ENCODE measurements at regions not wholly inside any gene's neighbourhood (a gene's known extent, or its start where the extent isn't known, plus 50 kb on each side); places are given as distances from the start of the nearest gene placed in this dataset.

DNA sequence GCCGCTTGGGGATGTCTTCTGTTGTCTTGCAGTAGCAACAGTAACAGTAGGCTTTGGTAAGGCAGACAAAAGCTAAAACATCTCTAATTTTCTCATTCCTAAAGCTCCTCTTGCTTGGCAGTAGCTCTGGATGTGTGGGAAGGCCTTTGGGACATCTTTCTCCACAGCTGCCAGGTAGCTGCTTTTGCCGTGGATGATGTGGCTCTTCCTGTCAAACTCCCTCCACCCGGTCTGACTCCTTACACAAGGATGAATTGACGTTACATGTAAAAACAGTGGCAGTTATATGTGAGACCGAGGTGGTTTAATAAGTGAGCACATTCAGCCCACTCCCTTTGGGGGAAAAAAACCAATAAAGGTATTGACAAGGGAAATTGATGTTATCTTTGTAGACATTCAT, 309.1 kb downstream of the TUSC7 start (continued):
- TF ChIP-seq, protein P1, sequence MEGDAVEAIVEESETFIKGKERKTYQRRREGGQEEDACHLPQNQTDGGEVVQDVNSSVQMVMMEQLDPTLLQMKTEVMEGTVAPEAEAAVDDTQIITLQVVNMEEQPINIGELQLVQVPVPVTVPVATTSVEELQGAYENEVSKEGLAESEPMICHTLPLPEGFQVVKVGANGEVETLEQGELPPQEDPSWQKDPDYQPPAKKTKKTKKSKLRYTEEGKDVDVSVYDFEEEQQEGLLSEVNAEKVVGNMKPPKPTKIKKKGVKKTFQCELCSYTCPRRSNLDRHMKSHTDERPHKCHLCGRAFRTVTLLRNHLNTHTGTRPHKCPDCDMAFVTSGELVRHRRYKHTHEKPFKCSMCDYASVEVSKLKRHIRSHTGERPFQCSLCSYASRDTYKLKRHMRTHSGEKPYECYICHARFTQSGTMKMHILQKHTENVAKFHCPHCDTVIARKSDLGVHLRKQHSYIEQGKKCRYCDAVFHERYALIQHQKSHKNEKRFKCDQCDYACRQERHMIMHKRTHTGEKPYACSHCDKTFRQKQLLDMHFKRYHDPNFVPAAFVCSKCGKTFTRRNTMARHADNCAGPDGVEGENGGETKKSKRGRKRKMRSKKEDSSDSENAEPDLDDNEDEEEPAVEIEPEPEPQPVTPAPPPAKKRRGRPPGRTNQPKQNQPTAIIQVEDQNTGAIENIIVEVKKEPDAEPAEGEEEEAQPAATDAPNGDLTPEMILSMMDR (IDR thresholded peaks at IDR 0.05), result no peak
- no peak for TF ChIP-seq NFIC (IDR thresholded peaks at IDR 0.05; ENCODE audit: borderline replicate concordance)
- TF ChIP-seq, protein P2, sequence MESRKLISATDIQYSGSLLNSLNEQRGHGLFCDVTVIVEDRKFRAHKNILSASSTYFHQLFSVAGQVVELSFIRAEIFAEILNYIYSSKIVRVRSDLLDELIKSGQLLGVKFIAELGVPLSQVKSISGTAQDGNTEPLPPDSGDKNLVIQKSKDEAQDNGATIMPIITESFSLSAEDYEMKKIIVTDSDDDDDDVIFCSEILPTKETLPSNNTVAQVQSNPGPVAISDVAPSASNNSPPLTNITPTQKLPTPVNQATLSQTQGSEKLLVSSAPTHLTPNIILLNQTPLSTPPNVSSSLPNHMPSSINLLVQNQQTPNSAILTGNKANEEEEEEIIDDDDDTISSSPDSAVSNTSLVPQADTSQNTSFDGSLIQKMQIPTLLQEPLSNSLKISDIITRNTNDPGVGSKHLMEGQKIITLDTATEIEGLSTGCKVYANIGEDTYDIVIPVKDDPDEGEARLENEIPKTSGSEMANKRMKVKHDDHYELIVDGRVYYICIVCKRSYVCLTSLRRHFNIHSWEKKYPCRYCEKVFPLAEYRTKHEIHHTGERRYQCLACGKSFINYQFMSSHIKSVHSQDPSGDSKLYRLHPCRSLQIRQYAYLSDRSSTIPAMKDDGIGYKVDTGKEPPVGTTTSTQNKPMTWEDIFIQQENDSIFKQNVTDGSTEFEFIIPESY (IDR thresholded peaks at IDR 0.05; ENCODE audit: borderline replicate concordance, low read depth), result no peak
- no peak for TF ChIP-seq GABPA (IDR thresholded peaks at IDR 0.05; ENCODE audit: low read depth)
- no peak for TF ChIP-seq TCF12 (IDR thresholded peaks at IDR 0.05)
- TF ChIP-seq MEF2A (IDR thresholded peaks at IDR 0.05; ENCODE audit: borderline replicate concordance, low read depth), result no peak

DNA sequence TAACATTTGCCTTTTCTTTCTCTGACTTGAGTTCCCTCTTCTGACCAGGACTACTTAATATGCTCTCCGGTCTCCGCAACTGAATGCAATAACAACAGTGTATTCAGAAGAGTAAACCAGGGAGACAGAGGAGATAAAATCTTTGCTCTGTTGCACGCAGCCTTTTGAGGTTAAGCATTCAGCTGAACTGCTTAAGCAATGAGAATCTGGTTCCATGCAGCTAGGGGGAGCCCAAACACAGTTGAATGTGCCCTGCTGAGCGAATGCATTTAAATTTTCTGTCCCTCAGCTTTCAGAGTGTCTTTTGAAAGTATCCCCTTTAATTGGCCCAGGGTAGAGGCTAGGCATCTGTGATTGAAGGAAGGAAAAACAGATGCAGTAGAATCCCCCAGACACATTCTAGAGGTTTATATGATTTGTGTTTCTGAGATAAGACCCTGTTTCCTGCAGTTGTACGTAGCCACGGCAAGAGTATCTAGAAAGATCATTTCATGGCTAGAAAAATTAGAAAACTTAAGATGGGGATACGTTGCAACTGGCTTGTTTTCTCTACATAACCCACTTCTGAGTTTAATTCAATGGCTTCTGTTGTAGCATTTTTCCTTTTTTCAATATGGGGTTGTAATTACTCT, 309.6 kb downstream of the TUSC7 start:
- Histone ChIP-seq H3K79me2 (ENCODE audit: insufficient read depth) (no peaks in the 10 kb centered on the region), H2AFZ (ENCODE audit: low read depth) (peak overlapping the region; percentile 74; the same call in 1 of the 2 replicates), H3K9ac (no peak overlapping the region), H3K4me1 (ENCODE audit: control insufficient read depth in 1 of 2, insufficient read depth in 2 of 2, low read depth in 1 of 2, low read length in 1 of 2) (peaks cover 0 to 27% of the 10 kb centered on the region in 2 experiments; a peak in 2 of 4 replicates), H3K36me3 (replicated peaks in 1 of 2; ENCODE audit: control insufficient read depth in 1 of 2, insufficient read depth in 2 of 2, low read length in 1 of 2) (no peaks in the 10 kb centered on the region), H3F3A (replicated peaks; ENCODE audit: insufficient read depth) (no peaks in the 10 kb centered on the region), H3K9me2 (no peaks in the 10 kb centered on the region), H3K4me3 (ENCODE audit: low read depth in 2 of 2, low read length in 1 of 2) (peak overlapping the region in 1 of 2 experiments; percentile 51; a peak in 2 of 4 replicates), H3K27ac (ENCODE audit: low read depth in 2 of 2, low read length in 1 of 2) (peak overlapping the region in 1 of 2 experiments; percentile 86; a peak in 2 of 4 replicates), H3K27me3 (ENCODE audit: insufficient read depth) (no peaks in the 10 kb centered on the region), H3K9me3 (no peaks in the 10 kb centered on the region), H4K20me1 (ENCODE audit: insufficient read depth) (no peaks in the 10 kb centered on the region), H3K4me2 (peak overlapping the region; percentile 53; the same call in 1 of the 2 replicates)
- WGBS (ENCODE audit: low lambda C conversion rate), result 26% methylated on average over 7 of the region's 7 CpGs
- ChIA-PET POLR2A (interaction anchor here (0.8 kb wide), 1 partner anchor 108 kb away, joined by 3 read pairs; no protein-coding TSS in a partner anchor), CTCF (interaction anchor here (0.7 to 2.8 kb wide), 36 partner anchors 10 to 1799 kb away, joined by 3 to 15 read pairs (median 4); no protein-coding TSS in a partner anchor)
- peak; percentile 60 for DNase-seq
- no peak for TF ChIP-seq POLR2AphosphoS5 (IDR thresholded peaks at IDR 0.05; ENCODE audit: low read depth, low read length)
- peak; percentile 21; the same call in 1 of the 2 replicates for TF ChIP-seq TCF12 (IDR thresholded peaks at IDR 0.05)
- TF ChIP-seq NFIC (IDR thresholded peaks at IDR 0.05; ENCODE audit: borderline replicate concordance), result no peak
- TF ChIP-seq RXRA (IDR thresholded peaks at IDR 0.05; ENCODE audit: borderline replicate concordance, low read depth), result no peak
- TF ChIP-seq FOXJ3 (CRISPR knock-in tag; IDR thresholded peaks at IDR 0.05), result no peak
- no peak for TF ChIP-seq MEF2A (IDR thresholded peaks at IDR 0.05; ENCODE audit: borderline replicate concordance, low read depth)
- TF ChIP-seq SIN3A (IDR thresholded peaks at IDR 0.05; ENCODE audit: borderline replicate concordance, low read depth, low read length), result peak; percentile 28; the same call in 1 of the 2 replicates
- no peak for TF ChIP-seq TEAD4 (IDR thresholded peaks at IDR 0.05; ENCODE audit: borderline replicate concordance, insufficient read depth)
- peak; percentile 98 for TF ChIP-seq RAD21 (IDR thresholded peaks at IDR 0.05; ENCODE audit: low read length)
- TF ChIP-seq, protein P3, sequence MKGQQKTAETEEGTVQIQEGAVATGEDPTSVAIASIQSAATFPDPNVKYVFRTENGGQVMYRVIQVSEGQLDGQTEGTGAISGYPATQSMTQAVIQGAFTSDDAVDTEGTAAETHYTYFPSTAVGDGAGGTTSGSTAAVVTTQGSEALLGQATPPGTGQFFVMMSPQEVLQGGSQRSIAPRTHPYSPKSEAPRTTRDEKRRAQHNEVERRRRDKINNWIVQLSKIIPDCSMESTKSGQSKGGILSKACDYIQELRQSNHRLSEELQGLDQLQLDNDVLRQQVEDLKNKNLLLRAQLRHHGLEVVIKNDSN (IDR thresholded peaks at IDR 0.05; ENCODE audit: borderline replicate concordance, low read depth), result no peak
- TF ChIP-seq JUND (IDR thresholded peaks at IDR 0.05), result no peak
- TF ChIP-seq EP300 (IDR thresholded peaks at IDR 0.05; ENCODE audit: borderline replicate concordance in 1 of 2, low read depth in 1 of 2, low read length in 1 of 2), result 0 out of 4 replicates have a peak, but pooled peaks of 1 of the 2 experiments have one; percentile 28
- no peak for TF ChIP-seq YY1 (IDR thresholded peaks at IDR 0.05; ENCODE audit: low read depth)
- TF ChIP-seq GABPA (IDR thresholded peaks at IDR 0.05; ENCODE audit: low read depth), result no peak
- peak; percentile 45 for TF ChIP-seq CHD2 (IDR thresholded peaks at IDR 0.05; ENCODE audit: low read length, partially characterized antibody)
- TF ChIP-seq, protein P4, sequence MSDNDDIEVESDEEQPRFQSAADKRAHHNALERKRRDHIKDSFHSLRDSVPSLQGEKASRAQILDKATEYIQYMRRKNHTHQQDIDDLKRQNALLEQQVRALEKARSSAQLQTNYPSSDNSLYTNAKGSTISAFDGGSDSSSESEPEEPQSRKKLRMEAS (IDR thresholded peaks at IDR 0.05; ENCODE audit: low read depth), result 0 out of 2 replicates have a peak, but pooled peaks have one; percentile 11
- TF ChIP-seq MXI1 (IDR thresholded peaks at IDR 0.05; ENCODE audit: low read depth, low read length), result peak; percentile 38; the same call in 1 of the 2 replicates
- no peak for TF ChIP-seq FOSL2 (IDR thresholded peaks at IDR 0.05; ENCODE audit: borderline replicate concordance, low read depth)
- TF ChIP-seq SMC3 (IDR thresholded peaks at IDR 0.05; ENCODE audit: low read depth, low read length), result peak; percentile 89
- TF ChIP-seq, protein P5, sequence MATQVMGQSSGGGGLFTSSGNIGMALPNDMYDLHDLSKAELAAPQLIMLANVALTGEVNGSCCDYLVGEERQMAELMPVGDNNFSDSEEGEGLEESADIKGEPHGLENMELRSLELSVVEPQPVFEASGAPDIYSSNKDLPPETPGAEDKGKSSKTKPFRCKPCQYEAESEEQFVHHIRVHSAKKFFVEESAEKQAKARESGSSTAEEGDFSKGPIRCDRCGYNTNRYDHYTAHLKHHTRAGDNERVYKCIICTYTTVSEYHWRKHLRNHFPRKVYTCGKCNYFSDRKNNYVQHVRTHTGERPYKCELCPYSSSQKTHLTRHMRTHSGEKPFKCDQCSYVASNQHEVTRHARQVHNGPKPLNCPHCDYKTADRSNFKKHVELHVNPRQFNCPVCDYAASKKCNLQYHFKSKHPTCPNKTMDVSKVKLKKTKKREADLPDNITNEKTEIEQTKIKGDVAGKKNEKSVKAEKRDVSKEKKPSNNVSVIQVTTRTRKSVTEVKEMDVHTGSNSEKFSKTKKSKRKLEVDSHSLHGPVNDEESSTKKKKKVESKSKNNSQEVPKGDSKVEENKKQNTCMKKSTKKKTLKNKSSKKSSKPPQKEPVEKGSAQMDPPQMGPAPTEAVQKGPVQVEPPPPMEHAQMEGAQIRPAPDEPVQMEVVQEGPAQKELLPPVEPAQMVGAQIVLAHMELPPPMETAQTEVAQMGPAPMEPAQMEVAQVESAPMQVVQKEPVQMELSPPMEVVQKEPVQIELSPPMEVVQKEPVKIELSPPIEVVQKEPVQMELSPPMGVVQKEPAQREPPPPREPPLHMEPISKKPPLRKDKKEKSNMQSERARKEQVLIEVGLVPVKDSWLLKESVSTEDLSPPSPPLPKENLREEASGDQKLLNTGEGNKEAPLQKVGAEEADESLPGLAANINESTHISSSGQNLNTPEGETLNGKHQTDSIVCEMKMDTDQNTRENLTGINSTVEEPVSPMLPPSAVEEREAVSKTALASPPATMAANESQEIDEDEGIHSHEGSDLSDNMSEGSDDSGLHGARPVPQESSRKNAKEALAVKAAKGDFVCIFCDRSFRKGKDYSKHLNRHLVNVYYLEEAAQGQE (IDR thresholded peaks at IDR 0.05; ENCODE audit: low read depth, low read length), result no peak
